ENCODE measurements at regions not wholly inside any gene's neighbourhood (a gene's known extent, or its start where the extent isn't known, plus 50 kb on each side); places are given as distances from the start of the nearest gene placed in this dataset.

DNA sequence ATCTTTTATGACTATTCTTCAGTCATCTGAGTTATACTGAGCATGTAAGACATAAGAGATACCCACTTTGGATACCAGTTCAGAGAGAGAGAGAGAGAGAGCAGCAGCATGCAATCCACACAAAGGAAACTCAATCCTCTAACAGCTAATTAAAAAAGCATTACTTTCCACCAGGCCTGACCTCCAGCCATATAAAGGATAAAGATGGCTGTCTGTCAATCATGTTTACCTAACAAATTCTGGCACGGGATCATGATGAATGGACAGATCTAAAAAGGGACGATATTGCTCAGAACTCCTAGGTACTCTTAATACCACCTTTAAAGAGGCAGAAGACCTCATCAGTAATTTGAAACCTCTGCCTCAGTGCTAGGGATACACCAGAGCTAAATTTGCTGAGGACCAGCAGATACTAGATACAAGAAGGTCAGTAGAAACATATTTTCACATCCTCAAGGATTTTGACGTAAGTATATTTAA lies 159.2 kb downstream of the RPS12 start:
- no peak for DNase-seq (ENCODE audit: low read depth, low spot score)

DNA sequence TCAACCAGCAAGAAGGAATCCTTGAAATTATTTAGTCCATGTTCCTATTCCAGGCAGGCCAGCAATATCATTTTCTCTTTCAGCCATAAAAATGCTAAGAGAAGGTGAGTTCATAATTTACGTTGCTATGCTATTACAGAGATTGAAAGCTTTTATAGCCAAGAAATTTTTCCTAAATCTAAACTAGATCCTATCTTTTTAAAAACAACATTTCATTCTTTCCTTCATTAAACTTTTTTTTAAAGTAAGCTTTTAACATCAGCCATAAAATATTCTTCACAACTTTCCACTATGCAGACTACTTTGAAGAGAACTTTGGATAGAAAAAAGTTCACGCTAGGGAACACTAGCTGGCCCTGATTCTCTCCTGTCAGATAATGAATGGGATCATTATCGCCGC lies 159.8 kb downstream of the RPS12 start:
- DNase-seq (ENCODE audit: low read depth, low spot score) = no peak

DNA sequence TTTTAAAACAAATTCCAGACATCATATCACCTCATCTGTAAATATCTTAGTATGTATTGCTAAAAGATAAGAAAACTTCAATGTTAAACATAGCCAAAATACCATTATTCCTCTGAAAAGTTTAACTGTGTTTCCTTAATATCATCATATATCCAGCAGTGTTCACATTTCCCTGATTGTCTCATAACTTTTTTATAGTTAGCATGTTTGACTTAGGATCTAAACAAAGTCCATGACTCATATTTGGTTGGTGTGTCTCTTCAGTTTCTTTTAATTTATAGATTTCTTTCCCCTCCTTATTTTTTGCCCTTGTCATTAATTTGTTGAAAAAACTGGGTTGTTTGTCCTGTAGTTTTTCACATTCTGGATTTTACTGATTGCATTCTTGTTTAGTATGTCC lies 163.0 kb downstream of the RPS12 start:
- DNase-seq (ENCODE audit: low read depth, low spot score) = no peak

- DNase-seq (ENCODE audit: low read depth, low spot score) = no peak
Measured at GRCh38 chr6:132978685-132979084, 164.3 kb downstream of the RPS12 start.

- no peak for DNase-seq (ENCODE audit: low read depth, low spot score)
Measured at GRCh38 chr6:132993738-132994137, 179.4 kb downstream of the RPS12 start.

- no peak for DNase-seq (ENCODE audit: low read depth, low spot score)
Measured at GRCh38 chr6:132995009-132995408, 180.6 kb downstream of the RPS12 start.

DNA sequence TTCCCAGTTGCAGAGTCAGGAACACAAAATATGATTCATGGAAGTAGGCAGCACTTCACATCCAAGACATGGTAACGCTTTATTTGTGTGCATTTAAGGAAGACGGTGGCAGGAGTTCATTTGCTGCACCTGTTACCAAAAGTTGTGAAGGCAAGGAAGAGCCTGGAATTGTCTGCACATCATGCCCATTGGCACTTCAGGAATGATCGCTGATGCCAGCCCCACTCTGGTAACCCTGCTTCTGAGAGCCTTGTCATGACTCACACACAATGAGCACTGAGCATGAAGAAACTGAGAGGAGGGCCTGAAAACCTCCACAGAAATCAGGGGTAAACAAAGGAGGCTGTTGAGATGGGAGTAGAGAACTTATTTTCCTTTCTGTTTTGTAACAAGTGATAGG lies 181.1 kb downstream of the RPS12 start:
- DNase-seq (ENCODE audit: low read depth, low spot score) = no peak

DNA sequence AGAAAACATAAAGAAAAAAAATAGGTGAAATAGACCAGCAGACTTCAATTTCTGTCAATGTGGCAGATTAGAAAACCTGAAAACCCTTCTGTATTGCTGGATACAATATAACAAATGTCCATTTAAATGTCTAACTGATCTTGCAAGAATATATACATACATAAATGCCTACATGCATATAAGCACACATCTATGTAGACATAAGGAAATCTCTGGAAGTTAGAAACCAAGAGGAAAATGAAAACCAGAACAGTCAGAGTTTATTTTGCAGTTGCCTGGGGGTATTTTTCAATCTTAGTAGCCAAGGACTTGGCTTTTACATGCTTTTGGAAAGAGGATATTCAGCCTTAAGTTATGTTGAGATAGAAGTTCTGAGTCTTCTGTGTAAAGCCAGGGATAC lies 184.0 kb downstream of the RPS12 start:
- no peak for DNase-seq (ENCODE audit: low read depth, low spot score)

- no peak for DNase-seq (ENCODE audit: low read depth, low spot score)
Measured at GRCh38 chr6:133001040-133001565, 186.7 kb downstream of the RPS12 start.

DNA sequence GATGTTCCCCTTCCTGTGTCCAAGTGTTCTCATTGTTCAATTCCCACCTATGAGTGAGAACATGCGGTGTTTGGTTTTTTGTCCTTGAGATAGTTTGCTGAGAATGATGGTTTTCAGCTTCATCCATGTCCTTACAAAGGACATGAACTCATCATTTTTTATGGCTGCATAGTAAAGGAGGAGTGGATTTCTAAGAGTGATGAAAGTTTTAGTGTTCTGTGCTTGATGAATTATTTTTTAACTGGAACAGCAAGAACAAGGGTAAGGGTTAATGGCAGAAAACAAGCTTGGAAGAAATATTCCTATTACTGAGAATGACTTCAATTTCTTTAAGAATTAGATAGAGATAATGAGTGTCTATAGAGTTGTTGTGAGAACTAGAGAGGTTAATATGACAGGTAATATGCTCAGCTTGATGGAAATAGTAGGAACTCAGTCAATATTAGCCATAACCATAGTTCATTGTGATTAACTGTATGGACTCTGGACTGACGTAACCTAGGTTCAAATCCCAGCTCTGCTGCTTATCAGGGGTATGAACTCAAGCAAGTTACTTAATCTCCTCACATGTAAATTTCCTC lies 190.0 kb downstream of the RPS12 start:
- no peak for DNase-seq (ENCODE audit: low read depth, low spot score)

- no peak for DNase-seq (ENCODE audit: low read depth, low spot score)
Measured at GRCh38 chr6:133012774-133013173, 198.4 kb downstream of the RPS12 start.

DNA sequence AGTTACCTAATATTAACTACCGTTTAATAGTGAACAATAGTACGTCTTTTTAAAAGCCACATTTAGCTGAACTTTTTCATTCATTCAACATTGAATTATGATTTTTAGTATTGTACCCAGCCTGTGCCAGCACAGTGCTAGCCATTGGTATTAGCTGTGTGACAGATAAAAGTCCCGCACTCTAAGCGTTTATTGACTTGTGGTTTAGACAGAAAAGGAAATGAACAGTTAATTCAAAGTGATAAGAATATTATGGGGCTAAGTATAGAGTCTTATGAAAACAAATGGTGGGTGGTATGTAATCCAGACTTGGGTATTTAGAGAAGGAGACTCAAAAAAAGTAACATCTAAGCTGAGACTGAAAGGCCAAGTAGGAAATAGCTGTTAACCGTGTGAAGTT lies 202.3 kb downstream of the RPS12 start:
- no peak for DNase-seq (ENCODE audit: low read depth, low spot score)

DNA sequence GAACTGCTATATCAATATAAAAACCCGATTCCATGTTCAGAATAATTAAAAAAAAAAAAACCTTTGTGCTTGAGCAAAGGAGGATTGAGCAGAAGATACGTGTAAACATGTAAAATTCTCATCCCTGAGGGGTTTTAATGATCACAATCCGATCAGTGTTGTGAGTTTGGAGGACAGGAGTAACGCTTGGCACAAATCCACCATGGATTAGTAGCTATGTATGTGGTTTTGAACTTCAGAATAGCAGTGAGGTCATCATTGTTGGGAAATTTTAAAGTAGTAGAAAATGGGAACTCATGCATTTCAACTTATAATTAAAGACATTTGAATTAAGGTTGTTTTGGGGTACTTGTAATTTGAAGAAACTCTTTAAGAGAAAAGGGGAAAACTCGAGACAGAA lies 203.2 kb downstream of the RPS12 start:
- no peak for DNase-seq (ENCODE audit: low read depth, low spot score)

DNA sequence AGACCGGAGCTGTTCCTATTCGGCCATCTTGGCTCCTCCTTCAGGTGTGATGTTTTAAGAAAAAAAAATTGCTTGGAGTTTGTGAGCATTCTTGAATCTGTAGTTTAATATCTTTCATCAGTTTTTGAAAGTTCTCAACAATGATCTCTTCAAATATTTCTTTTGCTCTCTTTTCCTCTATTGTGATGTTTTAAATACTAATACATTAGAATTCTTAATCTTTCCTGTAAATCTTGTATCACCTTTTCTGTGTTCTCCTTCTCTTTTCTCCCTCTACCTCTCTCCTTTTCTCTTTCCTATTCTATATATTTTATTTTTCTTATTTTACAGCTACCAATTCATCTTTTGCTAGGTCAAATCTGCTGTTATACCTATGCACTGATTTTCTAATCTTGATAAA lies 212.3 kb downstream of the RPS12 start:
- no peak for DNase-seq (ENCODE audit: low read depth, low spot score)

GRCh38 chr6:133033263-133033662 lies 207.9 kb upstream of the EYA4 start:
- DNase-seq (ENCODE audit: low read depth, low spot score) = no peak

DNA sequence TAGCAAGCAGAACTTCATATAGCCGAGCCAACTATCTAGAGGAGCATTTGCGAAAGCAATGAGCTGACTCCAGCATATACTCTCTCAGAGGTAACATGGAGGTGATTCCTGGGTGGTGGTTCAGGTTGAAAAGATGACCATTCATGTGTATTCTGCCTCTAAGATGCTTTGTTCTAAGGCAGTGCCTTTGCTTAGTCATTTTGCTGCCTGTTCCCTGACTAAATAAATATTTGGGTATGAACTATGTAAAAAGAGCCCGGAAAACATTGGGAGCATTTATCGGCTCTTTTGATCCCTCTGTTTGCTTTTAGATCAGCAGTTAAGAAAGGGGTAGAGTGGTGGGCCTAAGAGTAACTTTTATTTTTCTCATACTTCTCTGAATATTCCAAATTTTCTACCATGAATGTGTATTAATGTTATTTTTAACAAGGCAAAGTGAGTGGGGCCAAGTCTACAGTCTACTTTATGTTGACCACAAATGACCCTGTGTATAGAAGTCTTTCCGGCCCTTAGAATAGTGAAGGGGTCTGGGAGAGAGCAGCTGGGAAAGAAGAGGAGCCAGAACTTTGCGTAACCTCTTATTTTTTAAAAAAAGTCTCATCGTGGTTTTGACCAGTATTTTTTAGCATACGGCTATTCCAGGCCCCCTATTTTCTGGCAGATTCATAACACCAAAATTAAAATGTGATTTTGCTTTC lies 206.5 kb upstream of the EYA4 start:
- no peak for DNase-seq (ENCODE audit: low read depth, low spot score)

GRCh38 chr6:133040094-133040802 lies 200.9 kb upstream of the EYA4 start:
- peak; percentile 2 for DNase-seq (ENCODE audit: low read depth, low spot score)

- no peak for DNase-seq (ENCODE audit: low read depth, low spot score)
Measured at GRCh38 chr6:133040803-133041419, 200.2 kb upstream of the EYA4 start.

GRCh38 chr6:133042550-133043120 lies 198.5 kb upstream of the EYA4 start:
- DNase-seq (ENCODE audit: low read depth, low spot score) = no peak

GRCh38 chr6:133046576-133046975 lies 194.6 kb upstream of the EYA4 start:
- no peak for DNase-seq (ENCODE audit: low read depth, low spot score)

- DNase-seq (ENCODE audit: low read depth, low spot score) = no peak
Measured at GRCh38 chr6:133047065-133047665, 194.0 kb upstream of the EYA4 start.

Data from pulmonary artery endothelial cell (primary cell).